Loucy (cell line): ENCODE measurements at regions not wholly inside any gene's neighbourhood (a gene's known extent, or its start where the extent isn't known, plus 50 kb on each side); places are given as distances from the start of the nearest gene placed in this dataset.

Experiments used
- H2AFZ ChIP-seq: fragments of 200-600 bp; sonication (generic); 2 replicates; pipeline ENCODE4 v1.6.0; 2016; ENCODE audit warnings: antibody characterized with exemption, mild to moderate bottlenecking, low read length, moderate library complexity
- H3F3A ChIP-seq: fragments of 200-600 bp; 2 replicates; pipeline ENCODE4 v1.6.0; 2016; ENCODE audit warnings: antibody characterized with exemption, low read depth, mild to moderate bottlenecking
- H3K27me3 ChIP-seq: fragments of 200-600 bp; sonication (generic); 2 replicates; pipeline ENCODE4 v1.6.1; 2014; ENCODE audit warnings: low read length, mild to moderate bottlenecking; ENCODE audit not compliant: insufficient read depth, poor library complexity, severe bottlenecking
- H3K36me3 ChIP-seq: fragments of 200-600 bp; sonication (generic); 2 replicates; pipeline ENCODE4 v1.6.1; 2016; ENCODE audit warnings: low read length; ENCODE audit not compliant: insufficient read depth
- H3K4me1 ChIP-seq: fragments of 200-600 bp; sonication (generic); 2 replicates; pipeline ENCODE4 v1.5.1; 2014; ENCODE audit warnings: low read length, mild to moderate bottlenecking; ENCODE audit not compliant: insufficient read depth, poor library complexity, severe bottlenecking
- H3K4me2 ChIP-seq: fragments of 200-600 bp; sonication (generic); 2 replicates; pipeline ENCODE4 v1.6.0; 2014; ENCODE audit warnings: antibody characterized with exemption, low read length, low read depth, mild to moderate bottlenecking; ENCODE audit not compliant: poor library complexity, severe bottlenecking
- H3K4me3 ChIP-seq: fragments of 200-600 bp; sonication (generic); 2 replicates; pipeline ENCODE4 v1.5.1; 2014; ENCODE audit warnings: low read length, mild to moderate bottlenecking, mixed read lengths; ENCODE audit not compliant: poor library complexity, severe bottlenecking
- H3K79me2 ChIP-seq: fragments of 200-600 bp; sonication (generic); 2 replicates; pipeline ENCODE4 v1.6.1; 2014; ENCODE audit warnings: low read length; ENCODE audit not compliant: insufficient read depth
- H3K9ac ChIP-seq: fragments of 200-600 bp; sonication (generic); 2 replicates; pipeline ENCODE4 v1.6.0; 2014; ENCODE audit warnings: mild to moderate bottlenecking, low read depth, low read length, moderate library complexity; ENCODE audit not compliant: poor library complexity, severe bottlenecking
- H3K9me2 ChIP-seq: fragments of 200-600 bp; sonication (generic); replicated peaks from 2 replicates; pipeline ENCODE4 v1.6.1; 2016; ENCODE audit warnings: low read depth, low read length, mixed read lengths
- H3K9me3 ChIP-seq: fragments of 200-600 bp; sonication (generic); 2 replicates; pipeline ENCODE4 v1.6.1; 2014; ENCODE audit warnings: mild to moderate bottlenecking, antibody characterized with exemption, low read length, low read depth; ENCODE audit not compliant: insufficient read depth
- H4K20me1 ChIP-seq: fragments of 200-600 bp; sonication (generic); 2 replicates; pipeline ENCODE4 v1.6.0; 2014; ENCODE audit warnings: antibody characterized with exemption, low read length, mild to moderate bottlenecking; ENCODE audit not compliant: insufficient read depth, poor library complexity, severe bottlenecking
- CTCF ChIP-seq: fragments of 200-600 bp; sonication (generic); conservative IDR thresholded peaks from 2 replicates; pipeline ENCODE4 v1.5.1; 2014; ENCODE audit warnings: mild to moderate bottlenecking, antibody characterized with exemption, low read length
- EZH2phosphoT487 ChIP-seq: fragments of 200-600 bp; IDR thresholded peaks from 2 replicates; pipeline ENCODE4 v1.6.1; 2018; ENCODE audit warnings: antibody characterized with exemption, mild to moderate bottlenecking, moderate library complexity, borderline replicate concordance

GRCh38 chr6:10235344-10235743 lies 179.5 kb downstream of the TFAP2A start:
- Histone ChIP-seq H3K79me2 (no peaks in the 10 kb centered on the region), H3K9me3 (no peaks in the 10 kb centered on the region), H3K4me1 (no peaks in the 10 kb centered on the region), H3K36me3 (no peaks in the 10 kb centered on the region), H4K20me1 (no peaks in the 10 kb centered on the region), H3F3A (no peaks in the 10 kb centered on the region), H2AFZ (no peak overlapping the region), H3K9me2 (no peaks in the 10 kb centered on the region), H3K4me3 (no peak overlapping the region), H3K27me3 (no peaks in the 10 kb centered on the region), H3K9ac (no peak overlapping the region), H3K4me2 (no peak overlapping the region)
- no peak for TF ChIP-seq CTCF
- TF ChIP-seq EZH2phosphoT487 = no peak

GRCh38 chr6:10230531-10230930 lies 184.3 kb downstream of the TFAP2A start:
- no peak overlapping the region for H3K9ac ChIP-seq
- H3K4me1 ChIP-seq = no peaks in the 10 kb centered on the region
- no peaks in the 10 kb centered on the region for H3K9me3 ChIP-seq
- no peak overlapping the region for H3K4me2 ChIP-seq
- no peak overlapping the region for H3K4me3 ChIP-seq
- no peaks in the 10 kb centered on the region for H3F3A ChIP-seq
- H2AFZ ChIP-seq = no peak overlapping the region
- H3K27me3 ChIP-seq = no peaks in the 10 kb centered on the region
- TF ChIP-seq CTCF = no peak
- H3K79me2 ChIP-seq = no peaks in the 10 kb centered on the region
- no peaks in the 10 kb centered on the region for H4K20me1 ChIP-seq
- no peaks in the 10 kb centered on the region for H3K36me3 ChIP-seq
- H3K9me2 ChIP-seq = no peaks in the 10 kb centered on the region

GRCh38 chr6:10223841-10224240 lies 191.0 kb downstream of the TFAP2A start:
- Histone ChIP-seq H2AFZ (no peak overlapping the region), H3K36me3 (no peaks in the 10 kb centered on the region), H4K20me1 (no peaks in the 10 kb centered on the region), H3K79me2 (no peaks in the 10 kb centered on the region), H3K4me2 (no peak overlapping the region), H3K9ac (no peak overlapping the region), H3K27me3 (no peaks in the 10 kb centered on the region), H3K4me1 (no peaks in the 10 kb centered on the region), H3K4me3 (no peak overlapping the region), H3K9me3 (no peaks in the 10 kb centered on the region), H3F3A (no peaks in the 10 kb centered on the region), H3K9me2 (no peaks in the 10 kb centered on the region)
- TF ChIP-seq EZH2phosphoT487 (no peak), CTCF (no peak)
